HG03521 (cell line): ENCODE measurements at regions not wholly inside any gene's neighbourhood (a gene's known extent, or its start where the extent isn't known, plus 50 kb on each side); places are given as distances from the start of the nearest gene placed in this dataset.

Experiments used
- ATAC-seq: cut with Tn5 transposase; IDR thresholded peaks from one replicate; pipeline ENCODE4 v1.9.1; 2021; ENCODE audit warnings: mild to moderate bottlenecking, moderate library complexity; ENCODE audit not compliant: unreplicated experiment

GRCh38 chr22:49156662-49157285, 670.9 kb downstream of the BRD1 start:
- ATAC-seq: no peak

DNA sequence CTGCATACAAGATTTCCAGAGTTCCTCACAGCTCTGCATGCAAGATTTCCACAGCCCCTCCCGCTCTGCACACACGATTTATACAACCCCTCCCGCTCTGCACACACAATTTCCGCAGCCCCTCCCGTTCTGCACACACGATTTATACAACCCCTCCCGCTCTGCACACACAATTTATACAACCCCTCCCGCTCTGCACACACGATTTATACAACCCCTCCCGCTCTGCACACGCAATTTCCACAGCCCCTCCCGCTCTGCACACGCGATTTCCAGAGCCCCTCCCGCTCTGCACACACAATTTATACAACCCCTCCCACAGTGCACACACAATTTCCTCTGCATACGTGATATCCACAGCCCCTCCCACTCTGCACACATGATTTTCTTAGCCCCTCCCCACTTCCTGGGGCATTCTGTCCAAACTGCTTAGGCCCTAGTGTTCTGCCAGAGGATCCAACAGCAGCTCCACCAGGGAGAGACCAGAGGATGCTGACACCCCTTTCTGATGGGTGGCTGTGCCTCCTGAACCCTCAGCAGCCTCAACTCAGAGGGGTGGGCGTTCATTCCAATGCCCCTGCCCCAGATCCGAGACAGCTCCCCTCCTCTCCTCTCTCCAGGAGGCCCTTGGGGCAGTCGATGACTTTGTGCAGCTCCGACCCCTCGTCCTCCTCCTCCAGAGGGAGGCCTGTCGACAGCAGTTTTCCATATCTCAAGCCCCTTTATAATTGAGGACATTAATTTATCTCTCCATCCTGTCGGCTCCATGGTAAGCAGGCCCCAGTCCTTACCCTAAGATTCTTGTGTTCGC, 671.7 kb downstream of the BRD1 start:
- no peak for ATAC-seq

DNA sequence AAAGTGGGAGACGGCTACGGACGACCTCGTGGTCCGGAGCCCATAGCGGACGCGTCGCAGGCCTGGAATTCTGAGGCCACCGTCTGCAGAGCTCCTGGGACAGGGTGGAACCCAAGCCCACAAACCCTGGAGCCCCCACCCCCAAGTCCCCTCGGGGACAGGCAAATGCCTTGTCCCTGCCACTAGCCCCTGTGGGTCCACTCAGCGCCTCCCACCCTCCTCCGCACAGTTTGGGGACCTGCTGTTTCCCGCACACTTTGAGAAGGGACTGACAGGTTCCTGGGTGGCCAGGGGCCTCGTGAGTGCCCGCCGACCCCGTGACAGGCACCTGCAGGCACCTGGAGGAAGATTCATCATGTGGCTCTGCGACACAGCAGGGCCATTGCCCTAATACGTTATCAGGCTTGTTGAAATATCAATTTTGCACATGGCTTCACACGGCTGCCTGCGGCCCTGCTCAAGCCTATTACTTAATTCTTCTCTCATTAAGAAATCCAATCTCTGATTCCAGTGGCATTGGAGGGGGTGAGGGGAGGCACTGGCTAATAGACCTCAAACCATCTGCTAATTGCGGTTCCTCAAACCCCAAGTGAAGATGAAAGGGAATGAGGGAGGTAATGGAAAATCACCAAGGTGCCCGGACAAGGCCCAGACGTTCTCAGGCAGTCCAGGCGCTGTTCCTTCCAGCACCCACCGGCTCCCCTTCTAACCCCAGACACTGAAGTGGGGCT, 672.5 kb downstream of the BRD1 start:
- no peak for ATAC-seq

DNA sequence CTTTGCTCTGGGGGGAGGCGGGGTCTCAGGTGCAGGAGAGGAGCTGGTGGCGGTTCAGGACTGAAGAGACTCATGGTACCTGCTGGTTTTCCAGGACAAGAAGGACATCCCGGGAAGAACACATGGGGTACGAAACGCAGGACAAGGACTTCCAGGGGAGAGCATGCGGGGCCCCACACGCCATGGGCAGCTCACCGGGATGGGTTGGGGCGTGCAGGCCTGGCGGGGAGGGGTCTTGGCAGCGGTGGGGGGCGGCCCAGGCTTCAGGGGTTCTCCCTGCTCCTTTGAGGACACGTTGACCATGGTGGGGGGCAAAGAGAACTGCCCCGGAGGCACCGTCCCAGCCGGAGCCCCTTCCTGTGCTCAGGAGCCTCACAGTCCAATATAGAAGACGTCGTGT, 673.2 kb downstream of the BRD1 start:
- no peak for ATAC-seq

DNA sequence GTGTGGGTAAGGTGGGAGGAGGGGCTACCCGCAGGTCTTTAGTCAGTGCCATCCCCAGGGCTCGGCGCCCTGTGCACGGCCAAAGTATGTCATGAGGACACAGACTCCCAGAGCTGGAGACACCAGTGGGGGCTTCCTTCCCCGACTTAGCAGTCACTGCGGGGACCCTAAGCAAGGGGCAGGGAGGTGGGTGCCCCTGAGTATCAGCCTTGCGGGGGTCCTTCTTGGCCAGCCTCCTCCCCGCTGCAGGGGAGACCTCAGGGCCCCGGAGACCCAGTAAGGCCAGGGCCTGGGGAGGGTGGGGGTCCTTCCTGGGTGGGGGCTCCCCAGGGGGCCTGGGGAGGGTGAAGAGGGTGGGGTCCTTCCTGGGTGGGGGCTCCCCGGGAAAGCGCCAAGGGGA, 673.8 kb downstream of the BRD1 start:
- no peak for ATAC-seq

DNA sequence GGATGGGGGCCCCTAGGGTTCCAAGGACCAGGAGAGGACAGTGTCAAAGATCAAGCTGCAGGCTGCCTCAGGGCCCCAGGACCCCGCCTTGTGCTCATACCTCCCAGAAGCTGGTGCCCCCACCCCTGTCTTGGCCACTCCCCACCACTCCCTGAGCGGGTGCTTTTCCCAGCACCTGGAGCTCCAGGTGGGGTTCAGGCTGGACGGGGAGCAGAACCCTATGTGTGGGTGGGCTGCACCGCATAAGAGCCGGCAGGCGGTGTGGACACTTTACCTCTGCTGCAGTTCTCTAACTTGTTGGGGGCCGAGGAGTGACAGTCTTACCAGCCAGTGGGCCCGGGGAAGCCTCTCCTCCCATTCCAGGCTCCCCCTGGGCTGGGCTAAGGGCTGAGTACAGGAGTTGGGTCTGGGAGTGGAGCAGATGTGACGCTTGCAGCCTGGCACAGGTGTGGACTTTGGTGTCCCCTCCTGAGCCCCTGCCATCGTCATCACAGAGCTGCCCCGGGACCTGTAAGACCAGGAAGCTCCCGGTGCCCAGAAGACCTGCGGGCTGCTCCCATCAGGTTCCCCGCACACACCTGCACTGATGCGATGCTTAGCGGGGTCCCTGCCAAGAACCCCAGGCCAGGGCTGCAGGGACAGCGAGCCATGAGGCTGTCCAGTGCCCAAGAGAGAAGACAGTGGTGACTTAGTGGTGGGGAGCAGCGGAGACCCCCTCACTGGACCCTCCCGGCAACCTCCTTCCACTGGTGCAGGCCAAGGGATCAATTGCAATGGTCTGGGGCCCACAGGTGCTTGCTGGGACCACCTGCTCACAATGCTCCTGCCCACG, 674.5 kb downstream of the BRD1 start:
- ATAC-seq: no peak

GRCh38 chr22:49152127-49152938, 675.3 kb downstream of the BRD1 start:
- ATAC-seq: no peak

GRCh38 chr22:49151256-49152126, 676.2 kb downstream of the BRD1 start:
- no peak for ATAC-seq

DNA sequence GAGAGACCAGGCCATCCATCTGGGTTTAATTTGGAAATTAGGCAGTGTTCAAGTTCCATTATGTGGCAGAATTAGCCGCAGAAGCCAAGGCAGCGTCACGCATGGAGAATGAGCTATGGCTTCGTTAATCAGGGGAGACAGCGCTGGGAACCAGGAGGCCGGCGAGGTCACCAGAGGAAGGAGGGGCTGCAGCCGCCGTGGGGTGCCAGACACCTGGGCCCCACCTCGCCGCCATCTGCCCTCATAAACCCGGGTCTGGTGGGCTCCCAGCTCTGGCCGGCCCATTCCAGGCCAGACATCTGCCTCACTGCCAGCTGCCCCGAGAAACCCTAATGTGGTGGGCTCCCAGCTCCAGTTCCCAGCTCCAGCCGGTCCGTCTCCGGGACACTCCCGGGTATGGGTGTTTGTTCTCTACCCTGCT, 676.9 kb downstream of the BRD1 start:
- ATAC-seq: no peak

DNA sequence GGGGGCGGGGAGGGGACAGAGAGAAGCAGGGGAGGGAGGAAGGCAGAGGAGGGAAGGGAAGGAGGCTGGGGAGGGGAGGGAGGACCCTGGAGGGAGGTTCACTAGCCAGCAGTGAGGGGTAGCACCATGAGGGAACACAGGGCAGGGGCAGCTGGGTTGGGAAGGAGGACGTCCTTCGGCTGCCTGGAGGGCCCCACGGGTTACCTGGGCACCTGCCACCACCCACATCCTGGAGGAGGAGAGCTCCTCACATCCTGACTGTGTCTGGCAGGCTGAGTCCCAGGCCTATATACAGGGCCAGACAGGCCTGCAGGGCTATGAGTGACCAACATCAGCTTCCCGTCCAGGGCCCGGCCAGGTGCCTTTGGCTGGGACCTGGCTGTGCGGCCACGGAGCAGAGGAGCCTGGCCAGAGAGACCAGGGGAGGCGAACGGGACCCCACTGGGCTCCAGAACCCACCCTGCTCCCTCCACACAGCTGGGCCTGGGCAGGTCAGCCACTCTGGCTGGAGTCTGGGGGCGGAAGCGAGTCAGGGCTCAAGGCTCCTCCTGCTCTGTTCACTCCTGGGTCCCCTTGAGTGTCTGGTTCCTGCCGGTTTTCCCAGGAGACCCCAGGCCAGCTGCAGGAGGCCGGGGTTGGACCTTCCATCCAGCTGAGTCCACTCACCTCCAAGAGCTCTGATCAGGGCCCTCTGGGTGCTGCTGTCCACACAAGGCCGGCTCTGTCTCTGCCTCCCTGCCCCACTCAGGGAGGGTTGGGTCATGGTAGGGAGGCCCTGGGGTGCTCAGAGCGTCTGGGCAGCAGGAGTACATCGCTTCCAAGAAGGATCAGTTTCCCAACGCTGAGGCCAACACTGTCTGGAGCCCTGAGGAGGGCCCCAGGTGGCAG, 677.7 kb downstream of the BRD1 start:
- no peak for ATAC-seq

GRCh38 chr22:49148895-49149418, 678.7 kb downstream of the BRD1 start:
- no peak for ATAC-seq

GRCh38 chr22:49147617-49148175, 680.0 kb downstream of the BRD1 start:
- ATAC-seq: no peak

- ATAC-seq: no peak
Measured at GRCh38 chr22:49147171-49147570, 680.5 kb downstream of the BRD1 start.

DNA sequence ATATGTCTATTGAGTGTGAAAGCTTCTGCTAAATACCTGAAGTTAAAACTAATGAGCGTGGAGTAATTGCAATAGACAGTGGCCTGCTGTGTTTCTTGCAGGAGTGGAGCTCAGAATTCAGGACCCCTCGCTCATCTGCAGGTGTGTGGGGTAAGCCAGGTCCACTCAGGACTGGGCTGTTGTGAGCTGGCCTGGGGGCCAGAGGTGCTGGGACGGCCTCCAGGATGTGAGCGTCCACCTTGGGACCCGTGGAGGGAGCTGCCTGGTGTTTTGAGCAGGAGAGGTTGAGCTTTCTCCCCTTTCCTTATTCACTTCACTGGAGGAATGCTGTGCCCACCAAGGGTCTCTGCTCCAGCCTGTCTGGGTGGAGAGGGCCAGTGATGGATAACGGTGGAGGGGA, 681.2 kb downstream of the BRD1 start:
- ATAC-seq: no peak

DNA sequence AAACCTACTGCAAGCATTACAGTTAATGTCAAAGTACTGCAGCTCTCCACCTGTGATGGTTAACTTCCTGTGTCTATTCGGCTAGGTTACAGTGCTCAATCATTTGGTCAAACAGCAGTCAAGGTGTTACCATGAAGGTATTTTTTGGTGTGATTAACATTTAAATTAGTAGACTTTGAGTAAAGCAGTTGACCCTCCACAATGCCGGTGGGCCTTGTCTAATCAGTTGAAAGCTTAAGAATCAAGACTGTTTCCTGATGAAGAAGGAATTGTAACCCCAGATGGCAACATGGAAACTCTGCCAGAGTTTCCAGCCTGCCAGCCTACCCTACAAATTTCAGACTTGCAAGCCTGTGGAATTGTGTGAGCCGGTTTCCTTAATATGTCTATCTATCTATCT, 683.9 kb downstream of the BRD1 start:
- no peak for ATAC-seq

DNA sequence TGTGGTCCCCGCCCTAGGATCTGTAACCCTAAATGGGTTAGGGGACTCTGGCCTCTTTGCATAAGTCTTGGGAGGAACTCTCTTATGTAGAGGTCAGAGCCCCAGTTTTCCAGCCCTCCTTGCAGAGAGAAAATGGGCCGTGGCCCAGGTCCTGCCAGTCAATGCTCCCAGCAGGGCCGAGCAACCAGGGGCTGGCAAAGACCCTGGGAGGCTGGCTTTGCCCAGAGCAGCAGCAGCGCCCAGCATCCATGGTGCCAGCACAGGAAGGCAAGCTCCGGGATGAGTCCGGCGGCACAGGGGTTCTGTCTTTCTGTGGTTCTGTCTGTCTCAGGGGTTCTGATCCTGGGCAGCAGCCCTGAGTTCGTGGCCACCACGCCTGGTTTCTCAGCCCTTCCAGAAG, 684.8 kb downstream of the BRD1 start:
- no peak for ATAC-seq

DNA sequence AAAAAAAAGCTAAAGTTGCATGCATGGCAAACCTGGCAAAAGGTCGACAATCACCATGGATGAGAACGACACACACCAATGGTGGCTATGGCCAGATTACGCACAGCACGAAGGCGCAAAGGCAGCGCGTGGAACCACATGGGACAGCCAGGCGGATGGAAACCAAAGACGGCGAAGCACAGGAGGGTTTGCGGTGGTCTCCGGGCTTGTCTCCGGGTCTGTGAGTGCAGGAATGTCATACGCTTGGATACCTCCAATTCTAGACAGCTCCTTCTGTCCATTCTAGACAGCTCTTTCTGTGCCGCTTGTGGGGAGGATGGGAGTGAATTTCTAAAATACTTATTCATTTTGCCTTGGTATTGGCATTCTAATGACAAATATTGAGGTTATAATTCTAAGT, 685.4 kb downstream of the BRD1 start:
- ATAC-seq: no peak

GRCh38 chr22:49141761-49142160, 685.9 kb downstream of the BRD1 start:
- no peak for ATAC-seq
